Liver (tissue), 8 donors: ENCODE measurements at regions not wholly inside any gene's neighbourhood (a gene's known extent, or its start where the extent isn't known, plus 50 kb on each side); places are given as distances from the start of the nearest gene placed in this dataset.

ENCODE experiments used
- DNase-seq: peaks from one replicate; pipeline ENCODE4 v3.0.0-alpha.2; 2017; ENCODE audit warnings: low spot score
- H3K27ac ChIP-seq, 2 donors: one replicate each; pipeline ENCODE4 v1.7.0; 2013; ENCODE audit warnings: inconsistent platforms in 2 of 2, low read length in 2 of 2, control low read depth in 1 of 2, low read depth in 1 of 2, mild to moderate bottlenecking in 1 of 2
- H3K27me3 ChIP-seq, 4 donors: one replicate each; pipeline versions ENCODE4 v1.6.1 to v1.7.0; 2013; ENCODE audit warnings: low read length in 3 of 4, inconsistent platforms in 1 of 4, mild to moderate bottlenecking in 1 of 4, moderate library complexity in 1 of 4; ENCODE audit not compliant: control insufficient read depth in 4 of 4, insufficient read depth in 4 of 4
- H3K36me3 ChIP-seq, 4 donors: one replicate each; pipeline versions ENCODE4 v1.6.1 to v1.7.0; 2013; ENCODE audit warnings: low read length in 3 of 4, mild to moderate bottlenecking in 3 of 4, low read depth in 1 of 4, moderate library complexity in 1 of 4; ENCODE audit not compliant: control insufficient read depth in 4 of 4, insufficient read depth in 3 of 4
- H3K4me1 ChIP-seq, 4 donors: one replicate each; pipeline versions ENCODE4 v1.6.1 to v1.7.0; 2013; ENCODE audit warnings: low read length in 3 of 4, mild to moderate bottlenecking in 3 of 4, moderate library complexity in 1 of 4; ENCODE audit not compliant: control insufficient read depth in 4 of 4, insufficient read depth in 4 of 4
- H3K4me3 ChIP-seq, 3 donors: one replicate each; pipeline versions ENCODE4 v1.6.1 to v1.7.0; 2013; ENCODE audit warnings: low read length in 3 of 3, control low read depth in 1 of 3, low read depth in 1 of 3, mild to moderate bottlenecking in 1 of 3
- H3K9ac ChIP-seq, 2 donors: one replicate each; pipeline ENCODE4 v1.7.0; 2013; ENCODE audit warnings: low read length in 2 of 2, mild to moderate bottlenecking in 2 of 2, moderate library complexity in 2 of 2, control low read depth in 1 of 2, low read depth in 1 of 2
- H3K9me3 ChIP-seq, 4 donors: one replicate each; pipeline versions ENCODE4 v1.6.1 to v1.7.0; 2013; ENCODE audit warnings: low read length in 3 of 4; ENCODE audit not compliant: control insufficient read depth in 4 of 4
- EGR1 ChIP-seq, 2 donors: IDR thresholded peaks; 2 replicates each; pipeline ENCODE4 v1.6.1; 2016 to 2018; ENCODE audit warnings: antibody characterized with exemption in 2 of 2, low read depth in 2 of 2
- FOXA1 ChIP-seq: IDR thresholded peaks from 2 replicates; pipeline ENCODE4 v1.6.1; 2016; ENCODE audit warnings: antibody characterized with exemption
- FOXA2 ChIP-seq: IDR thresholded peaks from 2 replicates; pipeline ENCODE4 v1.6.1; 2016; ENCODE audit warnings: antibody characterized with exemption
- GABPA ChIP-seq, 2 donors: IDR thresholded peaks in 1 of 2; conservative IDR thresholded peaks in 1 of 2; 2 replicates each; pipeline ENCODE4 v1.6.1; 2016; ENCODE audit warnings: antibody characterized with exemption in 2 of 2, mild to moderate bottlenecking in 1 of 2, moderate library complexity in 1 of 2
- HNF4A ChIP-seq, 2 donors: conservative IDR thresholded peaks; 2 replicates each; pipeline ENCODE4 v1.6.1; 2016; ENCODE audit warnings: antibody characterized with exemption in 2 of 2, mild to moderate bottlenecking in 2 of 2
- HNF4G ChIP-seq: IDR thresholded peaks from 2 replicates; pipeline ENCODE4 v1.6.1; 2016; ENCODE audit warnings: antibody characterized with exemption
- JUND ChIP-seq, 2 donors: IDR thresholded peaks; 2 replicates each; pipeline ENCODE4 v1.6.1; 2016; ENCODE audit warnings: antibody characterized with exemption in 2 of 2
- NR2F2 ChIP-seq: IDR thresholded peaks from 2 replicates; pipeline ENCODE4 v1.6.1; 2016; ENCODE audit warnings: antibody characterized with exemption
- RXRA ChIP-seq, 2 donors: IDR thresholded peaks; 2 replicates each; pipeline ENCODE4 v1.6.1; 2017 to 2018; ENCODE audit warnings: antibody characterized with exemption in 2 of 2, mild to moderate bottlenecking in 1 of 2
- SP1 ChIP-seq: IDR thresholded peaks from 2 replicates; pipeline ENCODE4 v1.6.1; 2018; ENCODE audit warnings: antibody characterized with exemption, mild to moderate bottlenecking
- TAF1 ChIP-seq: conservative IDR thresholded peaks from 2 replicates; pipeline ENCODE4 v1.6.1; 2016; ENCODE audit warnings: antibody characterized with exemption, mild to moderate bottlenecking
- YY1 ChIP-seq: IDR thresholded peaks from 2 replicates; pipeline ENCODE4 v1.6.1; 2016; ENCODE audit warnings: antibody characterized with exemption, mild to moderate bottlenecking
- WGBS: extraction: QIAGEN DNeasy Blood & Tissue Kit; methylation state at CpG from one replicate; pipeline ENCODE4 v1.1.7; 2013; 5-methylcytosine and 5-hydroxymethylcytosine counted together
- TF ChIP-seq, protein P1 (sequence below): IDR thresholded peaks from 2 replicates; pipeline ENCODE4 v1.6.1; 2016; ENCODE audit warnings: antibody characterized with exemption
- TF ChIP-seq, protein P2 (sequence below): fragments of 150-350 bp; IDR thresholded peaks from 2 replicates; pipeline ENCODE4 v1.5.1; 2017; ENCODE audit warnings: improper control_type of control experiment, low read depth, low read length; ENCODE audit not compliant: missing input control
- TF ChIP-seq, protein P3 (sequence below): IDR thresholded peaks from 2 replicates; pipeline ENCODE4 v1.6.1; 2016; ENCODE audit warnings: antibody characterized with exemption
- TF ChIP-seq, protein P4 (sequence below): IDR thresholded peaks from 2 replicates; pipeline ENCODE4 v1.6.1; 2016; ENCODE audit warnings: antibody characterized with exemption
- donor health status: healthy.
- donor health status: healthy.
- donor health status: healthy.
- donor health status: healthy.
- donor health status: healthy.

DNA sequence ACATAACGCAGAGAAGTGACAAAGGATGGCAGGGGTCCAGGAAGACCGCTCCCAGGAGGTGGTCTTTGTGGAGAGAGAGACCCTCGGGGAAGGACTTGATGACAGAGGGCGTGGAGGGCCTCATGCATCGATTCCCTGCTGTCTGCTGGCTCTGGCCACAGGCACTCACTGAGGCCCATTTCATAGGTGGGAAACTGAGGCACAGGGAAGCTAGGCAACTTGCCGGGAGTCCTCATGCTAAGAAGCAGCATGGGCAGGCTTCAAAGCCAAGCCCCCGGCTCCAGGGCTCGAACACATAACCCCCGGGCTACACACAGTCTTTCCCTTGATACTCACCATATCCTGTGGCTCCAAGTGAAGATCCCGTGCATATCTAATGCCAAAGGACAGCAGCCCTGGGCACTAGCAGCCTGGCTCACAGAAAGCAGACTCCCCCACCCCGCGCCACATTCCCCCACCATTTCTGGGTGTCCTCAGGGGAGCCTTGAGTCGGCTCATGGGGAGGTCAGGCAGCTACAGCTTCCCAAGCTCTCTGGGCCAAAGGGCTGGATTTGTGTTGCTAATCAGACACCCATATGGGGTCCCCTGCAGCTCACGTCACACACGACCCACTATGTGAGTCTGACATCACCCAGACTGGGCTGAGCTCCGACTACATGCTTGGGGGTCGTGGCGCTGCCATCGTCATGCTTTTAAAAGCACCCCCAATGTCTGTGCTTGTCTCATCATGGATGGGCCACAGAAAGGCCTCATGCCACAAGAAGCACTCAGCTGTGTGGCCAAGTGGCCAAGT lies 130.9 kb upstream of the PMEPA1 start:
- H3K27ac ChIP-seq = no peak overlapping the region
- TF ChIP-seq, protein P1, sequence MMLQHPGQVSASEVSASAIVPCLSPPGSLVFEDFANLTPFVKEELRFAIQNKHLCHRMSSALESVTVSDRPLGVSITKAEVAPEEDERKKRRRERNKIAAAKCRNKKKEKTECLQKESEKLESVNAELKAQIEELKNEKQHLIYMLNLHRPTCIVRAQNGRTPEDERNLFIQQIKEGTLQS = no peak
- TF ChIP-seq, protein P2, sequence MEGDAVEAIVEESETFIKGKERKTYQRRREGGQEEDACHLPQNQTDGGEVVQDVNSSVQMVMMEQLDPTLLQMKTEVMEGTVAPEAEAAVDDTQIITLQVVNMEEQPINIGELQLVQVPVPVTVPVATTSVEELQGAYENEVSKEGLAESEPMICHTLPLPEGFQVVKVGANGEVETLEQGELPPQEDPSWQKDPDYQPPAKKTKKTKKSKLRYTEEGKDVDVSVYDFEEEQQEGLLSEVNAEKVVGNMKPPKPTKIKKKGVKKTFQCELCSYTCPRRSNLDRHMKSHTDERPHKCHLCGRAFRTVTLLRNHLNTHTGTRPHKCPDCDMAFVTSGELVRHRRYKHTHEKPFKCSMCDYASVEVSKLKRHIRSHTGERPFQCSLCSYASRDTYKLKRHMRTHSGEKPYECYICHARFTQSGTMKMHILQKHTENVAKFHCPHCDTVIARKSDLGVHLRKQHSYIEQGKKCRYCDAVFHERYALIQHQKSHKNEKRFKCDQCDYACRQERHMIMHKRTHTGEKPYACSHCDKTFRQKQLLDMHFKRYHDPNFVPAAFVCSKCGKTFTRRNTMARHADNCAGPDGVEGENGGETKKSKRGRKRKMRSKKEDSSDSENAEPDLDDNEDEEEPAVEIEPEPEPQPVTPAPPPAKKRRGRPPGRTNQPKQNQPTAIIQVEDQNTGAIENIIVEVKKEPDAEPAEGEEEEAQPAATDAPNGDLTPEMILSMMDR = no peak
- TF ChIP-seq FOXA2 (no peak), RXRA (IDR thresholded peaks at IDR 0.05) (no peak), JUND (IDR thresholded peaks at IDR 0.05) (no peak), EGR1 (IDR thresholded peaks at IDR 0.05; ENCODE audit: low read depth in 2 of 2) (no peak), YY1 (no peak), TAF1 (no peak), FOXA1 (no peak), HNF4G (no peak), HNF4A (conservative IDR thresholded peaks at IDR 0.05) (no peak)
- TF ChIP-seq, protein P3, sequence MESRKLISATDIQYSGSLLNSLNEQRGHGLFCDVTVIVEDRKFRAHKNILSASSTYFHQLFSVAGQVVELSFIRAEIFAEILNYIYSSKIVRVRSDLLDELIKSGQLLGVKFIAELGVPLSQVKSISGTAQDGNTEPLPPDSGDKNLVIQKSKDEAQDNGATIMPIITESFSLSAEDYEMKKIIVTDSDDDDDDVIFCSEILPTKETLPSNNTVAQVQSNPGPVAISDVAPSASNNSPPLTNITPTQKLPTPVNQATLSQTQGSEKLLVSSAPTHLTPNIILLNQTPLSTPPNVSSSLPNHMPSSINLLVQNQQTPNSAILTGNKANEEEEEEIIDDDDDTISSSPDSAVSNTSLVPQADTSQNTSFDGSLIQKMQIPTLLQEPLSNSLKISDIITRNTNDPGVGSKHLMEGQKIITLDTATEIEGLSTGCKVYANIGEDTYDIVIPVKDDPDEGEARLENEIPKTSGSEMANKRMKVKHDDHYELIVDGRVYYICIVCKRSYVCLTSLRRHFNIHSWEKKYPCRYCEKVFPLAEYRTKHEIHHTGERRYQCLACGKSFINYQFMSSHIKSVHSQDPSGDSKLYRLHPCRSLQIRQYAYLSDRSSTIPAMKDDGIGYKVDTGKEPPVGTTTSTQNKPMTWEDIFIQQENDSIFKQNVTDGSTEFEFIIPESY = no peak
- TF ChIP-seq, protein P4, sequence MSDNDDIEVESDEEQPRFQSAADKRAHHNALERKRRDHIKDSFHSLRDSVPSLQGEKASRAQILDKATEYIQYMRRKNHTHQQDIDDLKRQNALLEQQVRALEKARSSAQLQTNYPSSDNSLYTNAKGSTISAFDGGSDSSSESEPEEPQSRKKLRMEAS = no peak
- no peak overlapping the region for H3K4me3 ChIP-seq
- DNase-seq = peak; percentile 19
- no peaks in the 10 kb centered on the region for H3K36me3 ChIP-seq
- H3K9ac ChIP-seq = no peak overlapping the region
- 85% methylated on average over 19 of the region's 19 CpGs for WGBS
- H3K27me3 ChIP-seq = peaks cover 0 to 10% (median 0%) of the 10 kb centered on the region in 4 donors
- no peaks in the 10 kb centered on the region for H3K9me3 ChIP-seq
- H3K4me1 ChIP-seq = no peaks in the 10 kb centered on the region

DNA sequence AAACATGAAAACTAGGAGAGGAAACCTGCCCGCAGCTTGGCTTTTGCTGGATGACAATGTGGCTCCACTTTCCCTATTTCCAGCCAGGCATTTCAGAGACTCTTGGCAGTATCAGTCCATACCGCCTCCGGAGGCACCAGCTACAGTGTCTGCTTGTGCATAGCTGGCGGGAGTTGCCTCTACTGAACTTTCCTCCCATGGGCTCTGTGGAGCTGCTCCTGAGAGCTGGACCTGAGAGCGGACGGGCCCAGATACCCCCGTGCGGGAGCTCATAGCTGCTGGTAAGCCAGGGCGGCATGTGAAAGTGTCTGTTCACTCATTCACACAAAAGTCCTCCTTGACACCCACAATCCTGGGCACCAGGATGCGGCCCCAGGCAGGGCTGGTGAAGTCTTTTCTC lies 130.3 kb upstream of the PMEPA1 start:
- WGBS = 86% methylated on average over 10 of the region's 10 CpGs
- TF ChIP-seq TAF1 (no peak), EGR1 (IDR thresholded peaks at IDR 0.05; ENCODE audit: low read depth in 2 of 2) (no peak), SP1 (no peak), GABPA (IDR thresholded peaks at IDR 0.05 in 1 of 2, conservative IDR thresholded peaks at IDR 0.05 in 1 of 2) (no peak), FOXA1 (no peak), RXRA (IDR thresholded peaks at IDR 0.05) (no peak), NR2F2 (no peak), HNF4G (no peak), YY1 (no peak), FOXA2 (no peak), HNF4A (conservative IDR thresholded peaks at IDR 0.05) (no peak)
- TF ChIP-seq, protein P4 = no peak
- TF ChIP-seq, protein P3 = no peak
- TF ChIP-seq, protein P1 = no peak
- DNase-seq = no peak
- peaks cover 0 to 11% (median 0%) of the 10 kb centered on the region in 4 donors for H3K27me3 ChIP-seq
- H3K36me3 ChIP-seq = no peaks in the 10 kb centered on the region
- no peak overlapping the region for H3K4me3 ChIP-seq
- H3K4me1 ChIP-seq = no peaks in the 10 kb centered on the region
- H3K27ac ChIP-seq = no peak overlapping the region
- H3K9ac ChIP-seq = no peak overlapping the region
- H3K9me3 ChIP-seq = no peaks in the 10 kb centered on the region
